ENCODE measurements at regions not wholly inside any gene's neighbourhood (a gene's known extent, or its start where the extent isn't known, plus 50 kb on each side); places are given as distances from the start of the nearest gene placed in this dataset.

DNA sequence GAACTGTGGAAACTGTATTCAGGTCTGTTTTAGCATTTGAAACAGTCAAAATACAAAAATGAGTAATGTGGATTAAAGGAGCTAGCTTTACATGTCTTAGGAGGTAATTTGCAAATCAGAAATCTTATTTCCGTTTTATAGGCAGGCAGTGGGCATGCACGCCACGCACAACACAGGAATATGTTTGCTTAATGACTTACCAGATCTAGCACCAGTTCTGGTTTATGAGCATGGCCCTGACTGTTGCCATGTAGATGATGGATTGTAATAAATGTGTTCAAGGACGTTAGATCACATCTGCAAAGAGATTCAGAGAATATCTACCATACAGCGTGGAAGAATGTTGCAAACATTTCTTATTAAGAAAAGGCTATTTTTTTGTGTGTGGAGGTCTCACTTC lies 344.5 kb upstream of the NR3C2 start:
- Histone ChIP-seq H3K9me3 (no peaks in the 10 kb centered on the region), H3K4me1 (ENCODE audit: low read depth) (peaks cover 11% of the 10 kb centered on the region), H3K4me3 (no peak overlapping the region), H3K36me3 (ENCODE audit: low read depth) (no peaks in the 10 kb centered on the region)
- TF ChIP-seq, protein P1, sequence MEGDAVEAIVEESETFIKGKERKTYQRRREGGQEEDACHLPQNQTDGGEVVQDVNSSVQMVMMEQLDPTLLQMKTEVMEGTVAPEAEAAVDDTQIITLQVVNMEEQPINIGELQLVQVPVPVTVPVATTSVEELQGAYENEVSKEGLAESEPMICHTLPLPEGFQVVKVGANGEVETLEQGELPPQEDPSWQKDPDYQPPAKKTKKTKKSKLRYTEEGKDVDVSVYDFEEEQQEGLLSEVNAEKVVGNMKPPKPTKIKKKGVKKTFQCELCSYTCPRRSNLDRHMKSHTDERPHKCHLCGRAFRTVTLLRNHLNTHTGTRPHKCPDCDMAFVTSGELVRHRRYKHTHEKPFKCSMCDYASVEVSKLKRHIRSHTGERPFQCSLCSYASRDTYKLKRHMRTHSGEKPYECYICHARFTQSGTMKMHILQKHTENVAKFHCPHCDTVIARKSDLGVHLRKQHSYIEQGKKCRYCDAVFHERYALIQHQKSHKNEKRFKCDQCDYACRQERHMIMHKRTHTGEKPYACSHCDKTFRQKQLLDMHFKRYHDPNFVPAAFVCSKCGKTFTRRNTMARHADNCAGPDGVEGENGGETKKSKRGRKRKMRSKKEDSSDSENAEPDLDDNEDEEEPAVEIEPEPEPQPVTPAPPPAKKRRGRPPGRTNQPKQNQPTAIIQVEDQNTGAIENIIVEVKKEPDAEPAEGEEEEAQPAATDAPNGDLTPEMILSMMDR (IDR thresholded peaks at IDR 0.05) = no peak
- DNase-seq (peak; percentile 46 to 63 (median 46)), ATAC-seq (peak; percentile 87)
- intact Hi-C loops (cut with DNase I, micrococcal nuclease) = loop anchor here in 1 of 2 donors (5.0 kb wide), 1 partner anchor 246 kb away; no protein-coding TSS in a partner anchor

DNA sequence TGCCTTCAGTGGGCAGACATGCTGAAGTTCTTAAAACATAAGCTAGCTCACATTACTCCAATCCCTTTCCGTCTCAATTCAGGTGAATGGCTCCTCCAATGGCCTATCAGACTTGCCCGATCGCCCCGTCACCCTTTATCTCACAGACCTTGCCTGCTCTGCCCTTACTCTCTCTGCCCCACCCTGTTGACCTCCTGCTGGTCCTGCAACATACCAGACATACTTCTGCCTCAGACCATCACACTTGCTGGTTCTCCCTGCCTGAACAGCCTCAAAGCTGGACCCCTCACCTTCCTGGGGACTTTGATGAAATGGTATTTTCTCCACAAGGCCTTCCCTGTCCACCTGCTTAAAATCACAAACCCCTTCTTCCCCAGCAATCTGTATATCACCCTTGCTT lies 340.1 kb upstream of the NR3C2 start:
- Histone ChIP-seq H3K4me1 (ENCODE audit: low read depth) (peaks cover 7% of the 10 kb centered on the region), H3K9me3 (no peaks in the 10 kb centered on the region), H3K36me3 (ENCODE audit: low read depth) (no peaks in the 10 kb centered on the region), H3K4me3 (no peak overlapping the region)
- intact Hi-C loops (cut with DNase I, micrococcal nuclease) = no loop called here
- TF ChIP-seq, protein P1 (IDR thresholded peaks at IDR 0.05) = no peak
- no peak for ATAC-seq
- no peak for DNase-seq

DNA sequence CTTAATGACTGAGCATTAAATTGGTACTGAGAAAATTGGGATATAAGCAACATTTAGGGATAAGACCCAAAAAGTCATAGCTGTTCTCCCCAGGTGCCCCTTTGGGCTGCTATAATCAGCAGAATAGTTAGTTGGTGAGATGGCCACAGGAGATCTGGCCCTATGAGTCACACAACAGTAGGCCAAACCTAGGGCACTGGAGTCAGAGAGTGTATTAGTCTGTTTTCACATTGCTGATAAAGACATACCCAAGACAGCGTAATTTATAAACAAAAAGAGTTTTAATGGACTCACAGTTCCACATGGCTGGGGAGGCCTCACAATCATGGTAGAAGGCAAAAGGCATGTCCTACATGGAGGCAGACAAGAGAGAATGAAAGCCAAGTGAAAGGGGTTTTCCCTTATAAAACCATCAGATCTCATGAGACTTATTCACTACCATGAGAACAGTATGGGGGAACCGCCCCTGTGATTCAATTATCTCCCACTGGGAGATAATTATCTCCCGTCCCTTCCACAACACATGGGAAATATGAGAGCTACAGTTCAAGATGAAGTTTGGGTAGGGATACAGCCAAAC lies 338.3 kb upstream of the NR3C2 start:
- DNase-seq (no peak), ATAC-seq (peak; percentile 34)
- intact Hi-C loops (cut with DNase I, micrococcal nuclease) = no loop called here
- no peak overlapping the region for H3K4me3 ChIP-seq
- peaks cover 3% of the 10 kb centered on the region for H3K4me1 ChIP-seq (ENCODE audit: low read depth)
- no peaks in the 10 kb centered on the region for H3K36me3 ChIP-seq (ENCODE audit: low read depth)
- TF ChIP-seq, protein P1 (IDR thresholded peaks at IDR 0.05) = no peak
- no peaks in the 10 kb centered on the region for H3K9me3 ChIP-seq

DNA sequence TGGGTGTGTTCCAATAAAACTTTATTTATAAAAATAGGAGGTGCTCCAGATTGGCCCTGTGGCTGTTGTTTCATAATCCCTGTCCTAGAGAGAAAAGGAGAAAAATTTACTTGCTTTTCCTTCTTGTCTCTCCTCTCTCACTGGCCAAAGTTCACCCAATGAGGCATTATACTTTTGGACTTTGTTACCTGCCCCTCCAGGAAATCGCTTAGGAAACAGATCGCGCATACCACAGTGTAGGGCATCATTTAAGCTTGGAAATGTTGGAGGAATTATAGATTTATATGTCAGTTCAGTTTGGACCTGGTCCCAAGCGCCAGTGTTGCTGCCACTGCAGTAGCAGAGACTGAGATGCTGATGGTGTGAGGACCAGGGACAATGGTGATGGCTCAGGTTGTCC lies 337.6 kb upstream of the NR3C2 start:
- H3K9me3 ChIP-seq = no peaks in the 10 kb centered on the region
- H3K4me1 ChIP-seq (ENCODE audit: low read depth) = peaks cover 3% of the 10 kb centered on the region
- H3K4me3 ChIP-seq = no peak overlapping the region
- ATAC-seq (peak; percentile 84), DNase-seq (peak; percentile 40 to 56 (median 53))
- H3K36me3 ChIP-seq (ENCODE audit: low read depth) = no peaks in the 10 kb centered on the region
- TF ChIP-seq, protein P1 (IDR thresholded peaks at IDR 0.05) = no peak
- intact Hi-C loops (cut with DNase I, micrococcal nuclease) = no loop called here

DNA sequence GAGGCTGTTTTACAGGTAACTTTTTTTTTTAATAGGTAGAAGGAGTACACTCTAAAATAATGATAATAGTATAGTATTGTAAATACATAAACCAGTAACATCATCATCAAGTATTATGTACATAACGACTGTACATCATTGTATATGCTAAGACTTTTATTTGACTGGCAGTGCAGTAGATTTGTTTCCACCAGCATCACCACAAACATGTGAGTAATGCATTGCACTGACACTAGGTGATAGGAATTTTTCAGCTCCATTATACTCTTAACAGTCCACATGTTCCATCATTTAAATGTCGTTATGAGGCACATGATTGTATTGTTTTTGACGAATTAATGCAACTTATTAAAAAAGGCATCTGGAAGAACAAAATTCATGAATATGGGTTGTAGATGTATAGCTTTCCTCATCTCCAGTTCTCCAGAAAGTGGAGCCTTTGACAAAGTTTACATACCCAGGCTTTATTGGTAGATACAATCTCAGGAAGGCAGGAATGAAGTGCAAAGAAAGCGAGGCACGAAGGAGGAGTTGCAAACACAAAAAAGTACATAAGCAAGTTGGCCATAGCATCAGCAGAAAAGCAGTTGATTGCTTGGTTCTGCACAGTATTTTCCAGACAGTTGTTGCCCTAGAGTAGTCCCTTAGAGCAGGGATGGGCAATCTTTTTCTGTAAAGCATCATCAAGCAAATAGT lies 336.9 kb upstream of the NR3C2 start:
- Histone ChIP-seq H3K4me1 (ENCODE audit: low read depth) (peaks cover 3% of the 10 kb centered on the region), H3K4me3 (no peak overlapping the region), H3K36me3 (ENCODE audit: low read depth) (no peaks in the 10 kb centered on the region), H3K9me3 (no peaks in the 10 kb centered on the region)
- TF ChIP-seq, protein P1 (IDR thresholded peaks at IDR 0.05) = no peak
- ATAC-seq (peak; percentile 22), DNase-seq (no peak)
- intact Hi-C loops (cut with DNase I, micrococcal nuclease) = no loop called here

Measured in mucosa of descending colon (tissue), 3 donors.